Tibial nerve (tissue), 4 donors: ENCODE measurements at regions not wholly inside any gene's neighbourhood (a gene's known extent, or its start where the extent isn't known, plus 50 kb on each side); places are given as distances from the start of the nearest gene placed in this dataset.
"Not testable (repeated sequence)": the region's sequence is repeated elsewhere in the genome, so short reads cannot be mapped to it uniquely, and the experiment has no call there.

Experiments used
- DNase-seq, 2 donors: peaks; one replicate each; pipeline ENCODE4 v3.0.0-alpha.2; 2019; ENCODE audit warnings: low spot score in 2 of 2
- H3K27ac ChIP-seq, 4 donors: fragments of 200-600 bp; sonication (generic) in 3 of 4; one replicate each; pipeline ENCODE4 v1.5.1; 2017 to 2019; ENCODE audit warnings: mild to moderate bottlenecking in 1 of 4
- H3K27me3 ChIP-seq, 2 donors: fragments of 200-600 bp; sonication (generic) in 1 of 2; one replicate each; pipeline versions ENCODE4 v1.5.1 to v1.6.0; 2017 to 2019
- H3K36me3 ChIP-seq, 3 donors: fragments of 200-600 bp; sonication (generic); one replicate each; pipeline ENCODE4 v1.5.1; 2018 to 2019
- H3K4me1 ChIP-seq, 4 donors: fragments of 200-600 bp; sonication (generic) in 3 of 4; one replicate each; pipeline ENCODE4 v1.5.1; 2017 to 2019
- H3K4me3 ChIP-seq, 4 donors: fragments of 200-600 bp; sonication (generic) in 3 of 4; one replicate each; pipeline ENCODE4 v1.5.1; 2017 to 2019; ENCODE audit warnings: mild to moderate bottlenecking in 1 of 4, moderate library complexity in 1 of 4
- H3K9me3 ChIP-seq, 4 donors: fragments of 200-600 bp; sonication (generic) in 3 of 4; one replicate each; pipeline ENCODE4 v1.5.1; 2017 to 2019
- EP300 ChIP-seq, 2 donors: sonication (generic); formaldehyde crosslinking; IDR thresholded peaks; one replicate each; pipeline ENCODE4 v1.6.1; 2017; ENCODE audit warnings: antibody characterized with exemption in 2 of 2, mild to moderate bottlenecking in 1 of 2
- POLR2A ChIP-seq, 2 donors: fragments of 450-650 bp; IDR thresholded peaks; one replicate each; pipeline ENCODE4 v1.6.1; 2017; ENCODE audit warnings: antibody characterized with exemption in 2 of 2, mild to moderate bottlenecking in 2 of 2, moderate library complexity in 2 of 2
- WGBS, 2 donors: methylation state at CpG; one replicate each; pipeline ENCODE4 v1.1.5; 2018; 5-methylcytosine and 5-hydroxymethylcytosine counted together
- TF ChIP-seq, protein P1 (sequence below), 5 experiments: fragments of 200-600 bp in 3 of 5; fragments of 450-650 bp in 2 of 5; sonication (generic) in 3 of 5; IDR thresholded peaks; one replicate each; pipeline ENCODE4 v1.5.1; 2016 to 2019; ENCODE audit warnings: antibody characterized with exemption in 5 of 5, mild to moderate bottlenecking in 3 of 5, moderate library complexity in 2 of 5

DNA sequence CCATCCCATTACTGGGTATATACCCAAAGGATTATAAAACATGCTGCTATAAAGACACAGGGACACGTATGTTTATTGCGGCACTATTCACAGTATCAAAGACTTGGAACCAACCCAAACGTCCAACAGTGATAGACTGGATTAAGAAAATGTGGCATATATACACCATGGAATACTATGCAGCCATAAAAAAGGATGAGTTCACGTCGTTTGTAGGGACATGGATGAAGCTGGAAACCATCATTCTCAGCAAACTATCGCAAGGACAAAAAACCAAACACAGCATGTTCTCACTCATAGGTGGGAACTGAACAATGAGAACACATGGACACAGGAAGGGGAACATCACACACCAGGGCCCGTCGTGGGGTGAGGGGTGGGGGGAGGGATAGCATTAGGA lies 106.1 kb downstream of the CHD1L start:
- H3K27ac ChIP-seq, H3K9me3 ChIP-seq, H3K27me3 ChIP-seq, DNase-seq, H3K36me3 ChIP-seq, H3K4me3 ChIP-seq, H3K4me1 ChIP-seq: not testable (repeated sequence)
- 88 to 92% methylated on average over 8 of the region's 8 CpGs for WGBS, 2 donors

DNA sequence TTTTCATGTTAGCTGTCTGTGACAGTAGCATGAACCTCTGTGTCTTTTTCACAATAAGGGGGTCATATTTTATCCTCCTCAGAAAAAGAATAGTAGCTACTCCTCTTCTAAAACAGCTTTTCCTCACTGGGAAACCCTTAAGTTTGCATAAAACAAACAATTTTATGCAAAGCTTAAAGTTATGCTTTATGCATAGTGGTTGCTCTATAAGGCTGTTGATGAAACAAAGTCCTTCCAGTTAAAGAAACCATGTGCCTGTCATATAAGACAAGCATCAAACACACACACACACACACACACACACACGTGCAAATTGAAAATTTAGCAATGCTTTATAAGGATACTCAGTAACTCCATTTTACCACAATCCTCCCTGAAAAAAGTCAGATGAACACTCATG lies 107.0 kb downstream of the CHD1L start:
- H3K9me3 ChIP-seq = no peaks in the 10 kb centered on the region
- 61 to 69% methylated on average over 1 of the region's 1 CpG for WGBS, 2 donors
- TF ChIP-seq POLR2A (IDR thresholded peaks at IDR 0.05) (no peak), EP300 (IDR thresholded peaks at IDR 0.05) (no peak)
- TF ChIP-seq, protein P1, sequence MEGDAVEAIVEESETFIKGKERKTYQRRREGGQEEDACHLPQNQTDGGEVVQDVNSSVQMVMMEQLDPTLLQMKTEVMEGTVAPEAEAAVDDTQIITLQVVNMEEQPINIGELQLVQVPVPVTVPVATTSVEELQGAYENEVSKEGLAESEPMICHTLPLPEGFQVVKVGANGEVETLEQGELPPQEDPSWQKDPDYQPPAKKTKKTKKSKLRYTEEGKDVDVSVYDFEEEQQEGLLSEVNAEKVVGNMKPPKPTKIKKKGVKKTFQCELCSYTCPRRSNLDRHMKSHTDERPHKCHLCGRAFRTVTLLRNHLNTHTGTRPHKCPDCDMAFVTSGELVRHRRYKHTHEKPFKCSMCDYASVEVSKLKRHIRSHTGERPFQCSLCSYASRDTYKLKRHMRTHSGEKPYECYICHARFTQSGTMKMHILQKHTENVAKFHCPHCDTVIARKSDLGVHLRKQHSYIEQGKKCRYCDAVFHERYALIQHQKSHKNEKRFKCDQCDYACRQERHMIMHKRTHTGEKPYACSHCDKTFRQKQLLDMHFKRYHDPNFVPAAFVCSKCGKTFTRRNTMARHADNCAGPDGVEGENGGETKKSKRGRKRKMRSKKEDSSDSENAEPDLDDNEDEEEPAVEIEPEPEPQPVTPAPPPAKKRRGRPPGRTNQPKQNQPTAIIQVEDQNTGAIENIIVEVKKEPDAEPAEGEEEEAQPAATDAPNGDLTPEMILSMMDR (IDR thresholded peaks at IDR 0.05) = no peak
- DNase-seq = no peak
- no peak overlapping the region for H3K4me3 ChIP-seq
- H3K27ac ChIP-seq = no peak overlapping the region
- no peaks in the 10 kb centered on the region for H3K27me3 ChIP-seq
- no peaks in the 10 kb centered on the region for H3K36me3 ChIP-seq
- no peaks in the 10 kb centered on the region for H3K4me1 ChIP-seq

DNA sequence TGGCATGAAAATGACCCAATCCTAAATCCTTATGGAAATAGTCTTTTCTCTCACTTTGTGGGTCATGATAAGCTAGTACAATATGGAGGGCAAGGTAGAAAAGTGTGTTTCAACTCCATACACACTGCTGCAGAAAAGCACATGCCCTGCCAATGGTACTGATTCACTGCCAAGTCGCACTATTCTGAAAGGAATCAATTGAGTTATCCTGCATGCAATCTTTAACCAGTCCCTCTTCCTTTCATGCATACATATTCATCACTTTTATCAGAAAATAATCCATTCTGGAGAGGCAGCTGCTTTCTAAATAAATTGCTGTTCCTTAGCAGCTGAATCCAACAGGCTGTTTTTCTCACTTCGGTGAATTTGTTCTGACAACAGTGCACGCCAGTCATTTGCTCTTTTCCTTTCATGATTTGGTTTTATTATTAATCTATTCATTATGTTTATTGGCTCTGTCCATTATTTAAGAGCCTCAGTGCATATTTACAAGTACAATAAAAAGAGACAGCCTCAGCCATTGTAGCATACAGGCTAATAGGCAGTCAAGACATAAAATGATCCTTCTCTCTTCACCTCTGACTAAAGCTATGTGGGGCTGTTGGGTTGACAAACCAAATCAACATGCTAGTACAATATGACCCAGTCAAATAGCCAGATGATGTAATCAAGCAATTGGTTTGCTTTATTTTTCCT lies 108.8 kb downstream of the CHD1L start:
- no peaks in the 10 kb centered on the region for H3K27me3 ChIP-seq
- H3K4me1 ChIP-seq = no peaks in the 10 kb centered on the region
- TF ChIP-seq, protein P1 (IDR thresholded peaks at IDR 0.05) = no peak
- no peak for TF ChIP-seq EP300 (IDR thresholded peaks at IDR 0.05)
- no peak for TF ChIP-seq POLR2A (IDR thresholded peaks at IDR 0.05)
- H3K9me3 ChIP-seq = no peaks in the 10 kb centered on the region
- WGBS, 2 donors = 77 to 78% methylated on average over 3 of the region's 3 CpGs
- no peaks in the 10 kb centered on the region for H3K36me3 ChIP-seq
- no peak overlapping the region for H3K4me3 ChIP-seq
- DNase-seq = no peak
- H3K27ac ChIP-seq = no peak overlapping the region

DNA sequence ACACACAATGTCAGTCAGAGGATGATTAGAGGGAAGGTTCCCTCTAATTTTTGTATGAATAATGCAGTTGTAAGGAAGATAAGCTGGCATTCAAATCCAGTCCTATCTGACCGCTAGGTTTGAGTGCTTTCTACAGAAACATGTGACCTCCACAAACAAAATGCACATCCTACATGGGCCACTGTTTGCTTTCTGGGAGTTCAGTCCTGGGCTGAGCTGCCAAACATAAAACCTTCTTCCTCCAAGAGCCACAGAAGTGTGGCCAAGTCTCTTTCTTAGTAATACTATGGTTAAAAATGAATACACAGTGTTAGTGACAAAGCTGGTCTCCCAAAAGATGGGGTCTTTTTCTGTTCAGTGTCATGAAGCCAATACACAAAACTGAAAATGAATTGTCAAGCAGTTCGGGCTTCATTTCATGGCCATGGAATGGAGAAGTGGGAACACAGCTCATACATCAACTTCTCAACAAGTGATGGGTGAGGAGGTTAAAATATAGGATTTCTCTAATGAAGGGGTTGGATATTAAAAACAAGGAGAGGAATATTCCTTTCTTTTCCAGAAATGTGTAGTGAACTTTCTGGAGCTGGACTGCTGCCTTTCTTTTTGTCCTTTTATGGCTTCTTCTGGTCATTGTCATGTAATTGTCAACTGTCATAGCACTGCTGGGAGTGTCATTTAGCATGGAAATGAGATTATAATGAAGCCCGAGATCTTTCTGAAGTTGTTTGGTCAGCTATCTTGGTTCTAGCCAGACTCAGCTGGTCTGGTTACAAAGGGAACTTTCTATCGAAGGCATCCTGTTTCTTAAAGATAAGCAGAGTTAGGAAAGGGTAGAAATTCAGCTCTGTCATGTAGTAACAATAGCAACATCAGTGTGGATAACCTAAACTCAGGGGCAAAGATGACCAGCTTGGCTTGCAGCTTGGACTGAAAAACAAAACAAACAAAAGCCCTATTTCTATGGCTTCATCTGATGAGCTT lies 135.1 kb downstream of the CHD1L start:
- no peak overlapping the region for H3K4me3 ChIP-seq
- 44 to 52% methylated on average over 4 of the region's 4 CpGs for WGBS, 2 donors
- H3K36me3 ChIP-seq = no peaks in the 10 kb centered on the region
- no peaks in the 10 kb centered on the region for H3K27me3 ChIP-seq
- no peak overlapping the region for H3K27ac ChIP-seq
- H3K4me1 ChIP-seq = no peaks in the 10 kb centered on the region
- DNase-seq = no peak
- TF ChIP-seq EP300 (IDR thresholded peaks at IDR 0.05) (no peak), POLR2A (IDR thresholded peaks at IDR 0.05) (no peak)
- TF ChIP-seq, protein P1 (IDR thresholded peaks at IDR 0.05) = no peak
- no peaks in the 10 kb centered on the region for H3K9me3 ChIP-seq

DNA sequence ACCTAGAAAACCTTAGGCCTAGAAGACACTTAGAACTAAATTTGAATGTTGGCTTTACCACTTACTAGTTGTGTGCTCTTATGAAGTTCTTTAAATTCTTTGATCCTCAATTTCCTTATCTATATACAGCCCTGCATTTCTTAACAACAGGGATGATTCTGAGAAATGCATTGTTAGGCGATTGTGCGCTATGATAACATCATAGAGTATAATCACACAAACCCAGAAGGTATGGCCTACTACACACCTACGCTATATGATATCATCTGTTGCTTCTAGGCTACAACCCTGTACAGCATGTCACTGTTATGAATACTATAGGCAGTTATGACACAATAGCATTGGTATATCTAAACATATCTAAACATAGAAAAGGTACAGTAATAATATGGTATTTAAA lies 137.4 kb downstream of the CHD1L start:
- TF ChIP-seq, protein P1 (IDR thresholded peaks at IDR 0.05) = no peak
- no peak for TF ChIP-seq POLR2A (IDR thresholded peaks at IDR 0.05)
- TF ChIP-seq EP300 (IDR thresholded peaks at IDR 0.05) = no peak
- Histone ChIP-seq H3K4me1 (no peaks in the 10 kb centered on the region), H3K27ac (no peak overlapping the region), H3K36me3 (no peaks in the 10 kb centered on the region), H3K4me3 (no peak overlapping the region), H3K27me3 (no peaks in the 10 kb centered on the region), H3K9me3 (no peaks in the 10 kb centered on the region)
- WGBS, 2 donors = 97 to 98% methylated on average over 3 of the region's 3 CpGs
- no peak for DNase-seq
